Activated CD4-positive, alpha-beta T cell treated with anti-CD3 and anti-CD28 coated beads, Interleukin-2, amount 50 U/mL, for 24 hours (primary cell): ENCODE measurements at regions not wholly inside any gene's neighbourhood (a gene's known extent, or its start where the extent isn't known, plus 50 kb on each side); places are given as distances from the start of the nearest gene placed in this dataset.

Experiments
- DNase-seq, 2 donors: peaks; one replicate each; pipeline ENCODE4 v3.0.0-alpha.2; 2020; ENCODE audit warnings: low read depth in 1 of 2, low spot score in 1 of 2

GRCh38 chr2:104790901-104791495, 62.9 kb upstream of the POU3F3 start:
- DNase-seq: no peak

GRCh38 chr2:104793966-104794365, 59.9 kb upstream of the POU3F3 start:
- DNase-seq: no peak

- DNase-seq: no peak
These were observed 59.5 kb upstream of the POU3F3 start for GRCh38 chr2:104794441-104794840.
